IPS-11a (cell line): ENCODE measurements at regions not wholly inside any gene's neighbourhood (a gene's known extent, or its start where the extent isn't known, plus 50 kb on each side); places are given as distances from the start of the nearest gene placed in this dataset.

Experiments
- H3K4me3 ChIP-seq: one replicate; pipeline ENCODE4 v1.5.1; 2013; ENCODE audit warnings: low read depth, low read length, control low read depth

- H3K4me3 ChIP-seq: no peak overlapping the region
Measured at GRCh38 chr22:23522623-23523251, 57.4 kb downstream of the IGLL1 start.

GRCh38 chr22:23521441-23522113, 58.5 kb downstream of the IGLL1 start:
- peak overlapping the region; percentile 20 for H3K4me3 ChIP-seq

GRCh38 chr22:23520863-23521440, 59.1 kb downstream of the IGLL1 start:
- H3K4me3 ChIP-seq: peak overlapping the region; percentile 20

DNA sequence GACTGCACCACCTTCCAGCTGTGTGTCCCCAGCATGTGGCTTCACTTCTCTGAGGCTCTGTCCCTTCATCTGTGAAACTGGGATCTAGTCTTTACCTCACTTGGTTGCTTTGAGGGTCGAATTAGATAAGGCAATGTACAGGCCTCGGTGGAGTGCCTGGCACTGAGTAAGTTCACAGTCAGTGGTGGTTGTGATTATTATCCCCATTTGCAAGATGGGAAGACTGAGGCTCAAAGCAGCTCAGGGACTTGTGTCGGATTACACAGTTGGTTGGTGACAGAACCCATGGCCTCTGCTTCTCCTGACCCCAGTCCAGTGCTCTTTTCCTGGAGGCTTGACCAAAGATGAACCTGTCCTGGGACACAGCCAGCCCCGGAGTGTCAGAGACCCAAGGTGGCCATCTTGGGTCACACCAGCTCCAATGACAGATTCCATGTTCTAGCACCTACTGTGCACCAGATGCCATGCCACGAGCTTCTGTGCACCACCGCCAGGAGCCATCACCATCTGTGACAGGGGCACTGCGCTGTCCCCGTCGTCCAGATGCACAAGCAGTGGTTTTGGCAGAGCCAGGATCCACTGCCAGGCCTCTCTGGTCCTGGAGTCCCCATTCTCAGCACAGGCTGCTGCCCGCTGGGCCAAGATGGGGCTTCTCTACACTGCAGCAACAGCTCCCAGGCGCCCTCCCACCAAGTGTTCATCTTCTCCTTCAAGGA, 60.5 kb downstream of the IGLL1 start:
- H3K4me3 ChIP-seq: no peak overlapping the region

GRCh38 chr22:23518376-23519187, 61.5 kb downstream of the IGLL1 start:
- H3K4me3 ChIP-seq: no peak overlapping the region

DNA sequence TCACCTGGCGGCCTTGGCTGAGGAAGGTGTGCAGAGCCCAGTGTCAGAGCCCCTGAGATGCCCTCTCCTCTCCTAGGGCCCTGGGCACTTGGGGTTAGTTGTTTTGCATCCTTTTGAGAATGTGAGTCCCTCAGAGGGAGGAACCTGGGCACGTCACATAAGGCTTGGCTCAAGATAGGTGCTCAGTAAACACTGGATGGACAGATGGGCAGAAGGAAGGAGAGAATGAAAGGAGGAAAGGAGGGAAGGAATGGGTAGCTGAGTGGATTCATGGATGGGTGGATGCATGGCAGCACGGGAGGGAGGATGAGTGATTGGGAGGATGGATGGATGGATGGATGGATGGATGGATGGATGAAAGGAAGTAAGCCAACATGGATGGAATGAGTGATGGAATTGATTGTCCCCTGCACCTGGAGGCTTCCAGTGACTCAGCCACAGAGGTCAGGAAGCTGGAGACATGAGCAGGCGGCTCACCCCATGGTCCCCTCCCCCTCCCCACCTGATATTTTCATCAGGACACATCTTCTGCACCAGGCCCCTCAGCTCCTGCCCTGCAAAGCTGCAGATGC, 62.2 kb downstream of the IGLL1 start:
- H3K4me3 ChIP-seq: no peak overlapping the region

GRCh38 chr22:23516304-23516703, 63.8 kb downstream of the IGLL1 start:
- no peak overlapping the region for H3K4me3 ChIP-seq

- no peak overlapping the region for H3K4me3 ChIP-seq
Measured at GRCh38 chr22:23514322-23515038, 65.6 kb downstream of the IGLL1 start.

DNA sequence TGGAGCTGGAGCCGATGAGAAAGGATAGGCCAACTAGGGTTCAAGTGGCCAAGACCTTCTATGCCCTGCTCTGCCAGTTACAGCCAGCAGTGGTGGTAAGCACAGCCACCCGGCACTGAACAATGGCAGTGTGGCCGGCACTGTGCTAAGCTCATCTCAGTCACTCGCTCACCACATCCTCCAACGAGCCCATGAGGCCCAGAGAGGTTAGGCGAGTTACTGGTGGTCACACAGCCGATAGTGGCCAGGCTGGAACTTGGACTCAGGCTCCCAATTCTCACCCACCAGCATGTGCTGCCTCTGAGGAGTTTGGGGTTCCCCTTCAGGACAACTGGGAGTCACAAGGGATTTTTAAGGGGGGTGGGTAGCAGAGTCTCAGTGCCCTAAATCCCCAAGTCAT, 66.4 kb downstream of the IGLL1 start:
- H3K4me3 ChIP-seq: no peak overlapping the region

- no peak overlapping the region for H3K4me3 ChIP-seq
Measured at GRCh38 chr22:23513133-23513532, 67.0 kb downstream of the IGLL1 start.

- no peak overlapping the region for H3K4me3 ChIP-seq
Measured at GRCh38 chr22:23512721-23513120, 67.4 kb downstream of the IGLL1 start.

- H3K4me3 ChIP-seq: no peak overlapping the region
Measured at GRCh38 chr22:23512348-23512705, 67.8 kb downstream of the IGLL1 start.

DNA sequence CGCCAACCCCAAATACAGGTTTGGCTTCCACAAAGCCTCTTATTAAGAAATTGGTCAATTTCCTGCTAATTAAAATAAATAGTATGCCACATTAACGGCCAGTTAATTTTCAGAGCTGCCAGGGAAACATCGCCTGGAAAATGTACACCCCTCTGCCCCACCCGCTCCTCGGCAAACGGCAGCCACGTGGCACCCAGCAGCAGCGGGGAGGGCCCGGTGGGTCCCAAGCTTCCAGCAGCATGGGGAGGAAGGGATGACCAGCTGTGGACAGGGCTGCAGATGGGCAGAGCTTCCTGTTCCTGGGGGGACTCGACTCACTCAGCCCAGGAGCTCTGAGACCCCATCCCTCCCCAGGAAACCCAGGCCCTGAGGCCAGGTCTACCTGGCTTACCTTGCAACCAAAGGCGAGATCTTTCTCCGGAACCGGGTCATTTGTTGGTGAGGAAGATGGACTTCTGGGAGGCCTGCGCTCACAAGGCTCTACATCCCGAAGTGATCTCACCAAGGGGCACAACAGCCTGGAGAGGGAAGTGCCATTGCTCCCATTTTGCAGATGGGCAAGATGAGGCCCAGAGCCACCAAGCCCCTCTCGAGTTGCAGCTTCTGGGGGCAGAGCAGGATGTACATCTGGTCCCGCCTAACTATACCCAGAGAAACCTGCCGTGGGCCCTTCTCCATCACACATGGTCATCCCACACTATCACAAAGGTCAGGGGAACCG, 68.3 kb downstream of the IGLL1 start:
- no peak overlapping the region for H3K4me3 ChIP-seq

- no peak overlapping the region for H3K4me3 ChIP-seq
Measured at GRCh38 chr22:23509571-23510302, 70.4 kb downstream of the IGLL1 start.

DNA sequence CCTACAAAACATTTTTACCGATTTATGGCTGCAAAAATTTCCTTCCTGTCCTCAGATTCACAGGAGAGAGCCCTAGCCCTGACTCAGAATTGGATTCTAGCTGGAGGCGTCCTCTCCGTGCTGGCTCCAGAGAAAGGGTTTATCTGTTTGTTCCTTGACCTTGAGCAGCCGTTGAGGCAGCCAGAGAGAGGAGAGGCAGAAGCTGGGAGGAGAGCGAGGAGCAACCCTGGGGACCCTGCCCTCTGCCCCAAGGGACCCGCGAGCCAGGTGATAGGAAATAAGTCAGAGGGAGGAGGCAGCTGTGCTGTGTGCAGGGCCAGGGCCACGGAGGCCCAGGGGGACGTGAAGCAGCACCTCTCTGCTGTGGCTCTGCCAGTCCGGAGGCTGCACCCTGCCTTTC, 75.6 kb downstream of the IGLL1 start:
- no peak overlapping the region for H3K4me3 ChIP-seq

DNA sequence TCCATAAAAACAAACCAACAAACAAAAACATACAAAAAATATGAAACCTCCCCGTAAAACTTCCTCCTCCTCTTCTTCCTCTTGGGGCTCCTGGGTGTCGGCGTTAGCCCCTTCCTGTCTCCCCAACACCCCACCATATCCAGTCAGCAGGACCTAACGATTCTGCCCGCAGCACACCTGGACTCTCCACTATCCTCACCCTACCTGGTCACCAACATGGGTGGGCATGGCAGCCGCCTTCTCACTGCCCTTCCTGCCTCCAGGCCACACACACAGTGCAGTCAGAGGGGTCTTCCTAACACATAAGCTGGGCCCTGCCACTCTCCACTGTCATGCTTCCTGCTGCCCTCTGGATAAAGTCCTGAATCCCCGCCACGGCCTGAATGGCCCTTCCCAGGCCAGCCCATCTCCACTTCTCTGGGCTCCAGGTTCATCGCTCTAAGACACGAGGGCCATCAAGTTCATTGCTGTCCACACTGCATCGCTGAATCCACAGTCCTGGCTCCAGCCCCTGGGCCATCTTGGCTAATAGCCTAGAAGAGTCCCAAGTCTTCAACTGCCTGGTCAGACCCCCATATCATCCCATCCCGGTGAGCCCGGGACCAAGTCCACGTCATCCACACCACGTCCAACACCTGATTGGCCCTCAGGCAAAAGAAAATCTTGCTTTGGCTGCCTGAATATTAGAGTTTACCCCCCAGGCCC, 76.2 kb downstream of the IGLL1 start:
- no peak overlapping the region for H3K4me3 ChIP-seq

- H3K4me3 ChIP-seq: no peak overlapping the region
Measured at GRCh38 chr22:23503142-23503541, 76.9 kb downstream of the IGLL1 start.

- H3K4me3 ChIP-seq: no peak overlapping the region
Measured at GRCh38 chr22:23501708-23502107, 78.4 kb downstream of the IGLL1 start.
